HG03565 (cell line): ENCODE measurements at regions not wholly inside any gene's neighbourhood (a gene's known extent, or its start where the extent isn't known, plus 50 kb on each side); places are given as distances from the start of the nearest gene placed in this dataset.
"Not testable (repeated sequence)": the region's sequence is repeated elsewhere in the genome, so short reads cannot be mapped to it uniquely, and the experiment has no call there.

ENCODE experiments used
- ATAC-seq: cut with Tn5 transposase; IDR thresholded peaks from one replicate; pipeline ENCODE4 v1.9.1; 2021; ENCODE audit warnings: mild to moderate bottlenecking, moderate library complexity; ENCODE audit not compliant: unreplicated experiment

DNA sequence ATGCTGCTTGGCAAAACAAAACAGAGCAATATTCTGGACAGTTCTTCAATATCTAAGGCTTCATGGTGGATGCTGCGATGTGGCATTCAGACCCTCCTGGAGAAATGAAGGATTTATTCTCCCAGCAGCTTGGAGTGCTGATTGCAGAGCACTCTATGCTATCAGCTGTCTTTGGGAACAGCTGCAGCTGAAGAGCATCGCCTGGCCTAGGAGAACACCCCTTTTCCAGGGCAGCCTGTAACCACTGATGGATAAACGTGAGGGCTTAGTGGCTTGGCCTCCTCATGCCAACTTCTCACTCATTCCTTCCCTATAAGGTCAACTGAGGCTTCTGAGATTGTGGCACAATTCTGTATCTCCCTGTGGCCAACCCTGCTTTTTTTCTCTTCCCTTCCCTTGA lies 638.1 kb upstream of the CNTNAP2 start:
- no peak for ATAC-seq

- ATAC-seq, result no peak
Measured at GRCh38 chr7:145474009-145474686, 638.3 kb upstream of the TPK1 start.

DNA sequence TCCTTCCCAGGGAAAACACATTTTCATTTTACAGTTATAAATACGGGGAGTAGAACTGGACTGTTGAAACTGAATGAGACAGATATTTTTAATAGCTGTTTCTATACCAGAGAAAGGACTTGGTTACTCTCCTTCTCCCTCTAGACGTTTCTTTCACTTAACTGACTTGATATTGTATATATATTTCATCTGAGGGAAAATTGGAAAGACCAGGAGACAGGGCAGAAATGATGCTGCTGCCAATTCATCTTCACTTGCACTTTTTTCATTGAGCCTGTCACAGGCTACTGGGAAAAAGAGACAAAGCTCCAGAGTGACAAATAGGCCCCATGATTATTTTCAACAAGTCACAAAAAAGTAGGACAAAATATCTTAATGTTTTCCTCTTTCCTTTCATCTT lies 636.0 kb upstream of the TPK1 start:
- no peak for ATAC-seq

- no peak for ATAC-seq
Measured at GRCh38 chr7:145464287-145464686, 628.4 kb upstream of the TPK1 start.

- no peak for ATAC-seq
Measured at GRCh38 chr7:145462463-145462862, 626.6 kb upstream of the TPK1 start.

DNA sequence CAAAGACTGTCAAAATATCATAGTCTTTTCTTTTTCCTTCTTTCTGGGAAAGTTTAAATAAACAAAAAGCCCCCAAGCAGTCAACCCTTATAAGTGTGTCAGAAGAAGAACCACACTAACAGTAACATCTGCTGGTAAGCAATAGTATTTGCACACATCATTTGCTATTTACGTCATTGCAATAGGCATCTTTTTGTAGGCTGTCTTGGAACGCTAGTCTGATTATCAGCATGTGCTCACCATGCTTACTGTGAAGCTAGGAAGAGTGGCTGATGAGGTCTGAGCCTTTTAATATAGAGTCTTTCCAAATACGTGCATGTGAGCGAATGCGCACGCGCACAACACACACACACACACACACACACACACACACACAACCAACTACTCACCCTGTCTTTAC lies 599.0 kb upstream of the TPK1 start:
- no peak for ATAC-seq

GRCh38 chr7:145431834-145432233 lies 596.0 kb upstream of the TPK1 start:
- ATAC-seq, result peak; percentile 61

- ATAC-seq, result not testable (repeated sequence)
Measured at GRCh38 chr7:145418481-145418880, 582.6 kb upstream of the TPK1 start.

- no peak for ATAC-seq
Measured at GRCh38 chr7:145411066-145411465, 575.2 kb upstream of the TPK1 start.

- ATAC-seq, result no peak
Measured at GRCh38 chr7:145398758-145399157, 562.9 kb upstream of the TPK1 start.

DNA sequence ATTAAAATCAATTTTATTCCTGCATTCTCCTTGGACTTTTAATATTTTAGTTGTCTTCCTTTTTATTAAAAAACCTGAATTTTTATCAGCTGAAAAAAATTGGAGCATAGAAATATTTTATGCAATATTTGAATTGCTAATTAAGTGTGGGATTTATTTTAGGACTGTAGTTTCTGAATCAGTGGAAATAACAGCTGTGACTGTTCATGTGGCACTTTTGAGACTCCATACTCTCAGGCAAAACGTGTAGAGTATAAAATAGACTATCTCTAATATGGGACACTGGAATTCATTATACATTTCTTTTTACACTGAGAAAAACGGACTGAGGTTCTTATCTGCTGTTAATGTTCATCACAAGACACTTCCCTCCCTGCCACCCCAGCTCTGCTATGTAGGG lies 558.3 kb upstream of the TPK1 start:
- no peak for ATAC-seq

GRCh38 chr7:145382762-145383161 lies 546.9 kb upstream of the TPK1 start:
- ATAC-seq, result no peak

GRCh38 chr7:145378197-145378596 lies 542.3 kb upstream of the TPK1 start:
- ATAC-seq, result no peak

DNA sequence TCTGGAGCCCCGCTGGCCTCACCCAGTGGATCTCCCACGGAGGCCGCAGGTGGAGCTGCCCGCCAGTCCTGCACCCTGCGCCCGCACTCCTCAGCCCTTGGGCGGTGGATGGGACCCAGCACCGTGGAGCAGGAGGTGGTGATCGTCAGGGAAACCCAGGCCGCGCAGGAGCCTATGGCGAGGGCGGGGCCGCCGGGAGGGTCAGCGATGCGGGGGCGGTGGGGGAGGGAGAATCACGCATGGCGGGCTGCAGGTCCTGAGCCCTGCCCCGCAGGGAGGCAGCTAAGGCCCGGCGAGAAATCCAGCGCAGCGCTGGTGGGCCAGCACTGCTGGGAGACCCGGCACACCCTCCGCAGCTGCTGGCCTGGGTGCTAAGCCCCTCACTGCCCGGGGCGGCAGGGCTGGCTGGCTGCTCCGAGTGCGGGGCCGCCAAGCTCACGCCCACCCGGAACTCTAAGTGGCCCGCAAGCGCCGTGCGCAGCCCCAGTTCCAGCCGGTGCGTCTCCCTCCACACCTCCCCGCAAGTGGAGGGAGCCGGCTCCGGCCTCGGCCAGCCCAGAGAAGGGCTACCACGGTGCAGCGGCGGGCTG lies 524.8 kb upstream of the TPK1 start:
- ATAC-seq, result no peak

GRCh38 chr7:145350334-145350733 lies 514.5 kb upstream of the TPK1 start:
- ATAC-seq, result no peak

- ATAC-seq, result not testable (repeated sequence)
Measured at GRCh38 chr7:145349452-145349851, 513.6 kb upstream of the TPK1 start.

DNA sequence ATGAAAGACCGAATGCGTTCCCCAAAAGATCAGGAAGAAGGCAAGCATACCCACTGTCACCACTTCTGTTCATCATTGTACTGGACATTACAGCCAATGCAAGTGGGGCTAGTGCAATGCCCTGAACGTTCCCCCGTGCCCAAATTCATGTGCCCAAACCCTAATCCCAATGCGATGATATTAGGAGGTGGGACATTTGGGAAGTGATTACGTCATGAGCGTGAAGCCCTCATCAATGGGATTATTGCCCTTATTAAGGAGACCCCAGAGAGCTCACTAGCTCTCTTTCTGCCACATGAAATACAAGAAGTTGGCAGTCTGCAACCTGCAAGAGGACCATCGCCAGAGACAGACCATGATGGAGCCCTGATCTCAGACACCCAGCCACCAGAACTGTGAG lies 511.4 kb upstream of the TPK1 start:
- no peak for ATAC-seq

- no peak for ATAC-seq
Measured at GRCh38 chr7:145339319-145339718, 503.5 kb upstream of the TPK1 start.

DNA sequence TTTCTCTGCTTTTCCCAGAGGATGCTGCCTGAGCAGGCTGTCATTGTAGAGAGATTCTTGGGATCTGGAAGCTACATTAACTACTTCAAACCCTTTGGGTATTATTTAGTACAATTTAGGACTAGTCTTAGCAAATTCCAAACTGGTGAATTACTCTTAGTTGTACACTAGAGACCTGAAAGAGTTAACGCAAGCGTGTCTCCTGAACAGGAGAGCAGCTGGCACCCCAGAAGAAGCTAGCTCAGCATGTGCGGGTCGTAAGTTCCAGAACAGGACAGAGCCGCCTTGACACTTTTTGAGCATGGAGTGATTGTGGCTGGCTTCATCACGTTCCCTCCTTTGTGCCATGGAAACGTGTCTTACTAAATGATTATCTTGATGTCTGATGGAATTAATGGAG lies 495.7 kb upstream of the TPK1 start:
- no peak for ATAC-seq

GRCh38 chr7:145331076-145331475 lies 495.2 kb upstream of the TPK1 start:
- ATAC-seq, result no peak

DNA sequence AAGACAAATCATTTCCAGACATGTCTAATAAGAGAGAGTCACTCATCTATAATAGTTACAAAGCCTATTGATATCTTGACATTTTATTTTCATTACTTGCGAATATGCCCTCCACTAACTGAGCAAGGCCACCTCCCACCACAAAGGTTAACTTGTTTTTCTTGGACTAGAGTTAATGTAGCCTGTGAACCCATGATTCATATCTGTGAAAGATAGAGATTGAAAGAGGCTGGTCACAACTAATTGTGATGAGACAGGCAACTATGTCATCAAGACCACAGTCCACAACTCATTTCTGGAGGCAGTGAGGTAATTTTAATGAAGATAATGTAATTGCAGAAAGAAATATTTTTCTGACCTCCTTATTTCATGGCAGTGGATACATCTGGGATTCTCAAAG lies 491.8 kb upstream of the TPK1 start:
- no peak for ATAC-seq

GRCh38 chr7:145324081-145324480 lies 488.2 kb upstream of the TPK1 start:
- ATAC-seq, result no peak

GRCh38 chr7:145313551-145313950 lies 477.7 kb upstream of the TPK1 start:
- ATAC-seq, result no peak
